ENCODE measurements at regions not wholly inside any gene's neighbourhood (a gene's known extent, or its start where the extent isn't known, plus 50 kb on each side); places are given as distances from the start of the nearest gene placed in this dataset.

DNA sequence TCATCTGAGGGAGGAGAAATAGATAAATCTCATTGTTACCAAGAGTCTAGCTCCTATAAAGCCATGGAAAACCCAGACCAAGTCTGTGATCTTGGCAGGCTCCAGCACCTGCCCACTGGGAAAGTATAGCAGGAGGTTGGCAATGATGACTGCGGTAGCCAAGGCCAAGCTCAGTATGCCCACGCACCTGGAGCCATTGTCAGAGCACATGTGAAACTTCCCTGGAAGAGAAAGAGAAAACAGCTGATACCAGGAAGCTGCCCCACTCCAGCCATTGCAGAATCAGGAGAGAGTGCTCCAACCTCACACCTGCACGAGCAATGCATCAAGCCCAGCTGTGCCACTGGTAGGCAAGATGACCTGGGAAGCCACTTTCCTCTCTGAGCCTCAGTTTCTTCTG lies 62.2 kb upstream of the HEPHL1 start:
- TF ChIP-seq CTCF (IDR thresholded peaks at IDR 0.05): no peak
- no peaks in the 10 kb centered on the region for H3K4me1 ChIP-seq
- ATAC-seq (no peak), DNase-seq (no peak)
- intact Hi-C loops (cut with DNase I): no loop called here
- H3K27me3 ChIP-seq: no peaks in the 10 kb centered on the region
- H3K4me3 ChIP-seq: no peak overlapping the region
- no peaks in the 10 kb centered on the region for H3K9me3 ChIP-seq
- no peak overlapping the region for H3K27ac ChIP-seq
- no peaks in the 10 kb centered on the region for H3K36me3 ChIP-seq

GRCh38 chr11:93959663-93960062 lies 61.5 kb upstream of the HEPHL1 start:
- DNase-seq (no peak), ATAC-seq (no peak)
- Histone ChIP-seq H3K36me3 (no peaks in the 10 kb centered on the region), H3K27ac (no peak overlapping the region), H3K9me3 (no peaks in the 10 kb centered on the region), H3K4me3 (no peak overlapping the region), H3K4me1 (no peaks in the 10 kb centered on the region), H3K27me3 (no peaks in the 10 kb centered on the region)
- TF ChIP-seq CTCF (IDR thresholded peaks at IDR 0.05): no peak
- intact Hi-C loops (cut with DNase I): no loop called here

GRCh38 chr11:93963072-93963471 lies 58.1 kb upstream of the HEPHL1 start:
- TF ChIP-seq CTCF (IDR thresholded peaks at IDR 0.05): no peak
- H3K36me3 ChIP-seq: no peaks in the 10 kb centered on the region

GRCh38 chr11:93967258-93967657 lies 53.9 kb upstream of the HEPHL1 start:
- intact Hi-C loops (cut with DNase I): no loop called here
- Histone ChIP-seq H3K27me3 (no peaks in the 10 kb centered on the region), H3K9me3 (no peaks in the 10 kb centered on the region), H3K27ac (no peak overlapping the region), H3K36me3 (no peaks in the 10 kb centered on the region), H3K4me1 (no peaks in the 10 kb centered on the region), H3K4me3 (no peak overlapping the region)
- ATAC-seq: no peak
- TF ChIP-seq CTCF (IDR thresholded peaks at IDR 0.05): no peak
- no peak for DNase-seq

More at GRCh38 chr11:93963072-93963471, 58.1 kb upstream of the HEPHL1 start:
- ATAC-seq (no peak), DNase-seq (no peak)
- no peaks in the 10 kb centered on the region for H3K4me1 ChIP-seq
- no peaks in the 10 kb centered on the region for H3K27me3 ChIP-seq
- no peak overlapping the region for H3K4me3 ChIP-seq
- intact Hi-C loops (cut with DNase I): no loop called here
- H3K9me3 ChIP-seq: no peaks in the 10 kb centered on the region
- no peak overlapping the region for H3K27ac ChIP-seq

GRCh38 chr11:93967944-93968343 lies 53.2 kb upstream of the HEPHL1 start:
- intact Hi-C loops (cut with DNase I): no loop called here
- DNase-seq (no peak), ATAC-seq (no peak)
- Histone ChIP-seq H3K9me3 (no peaks in the 10 kb centered on the region), H3K4me3 (no peak overlapping the region), H3K4me1 (no peaks in the 10 kb centered on the region), H3K27ac (no peak overlapping the region), H3K36me3 (no peaks in the 10 kb centered on the region), H3K27me3 (no peaks in the 10 kb centered on the region)
- TF ChIP-seq CTCF (IDR thresholded peaks at IDR 0.05): no peak
